Smooth muscle cell (in vitro differentiated cells): ENCODE measurements at regions not wholly inside any gene's neighbourhood (a gene's known extent, or its start where the extent isn't known, plus 50 kb on each side); places are given as distances from the start of the nearest gene placed in this dataset.
A peak's percentile ranks its signal among the peaks of the same experiment; 100 is the strongest.

Experiments
- DNase-seq: peaks from one replicate; lab custom pipeline; 2025; ENCODE audit not compliant: unreplicated experiment; lab: John Stamatoyannopoulos, UW
- H2AFZ ChIP-seq: fragments of 200-600 bp; sonication (generic); 2 replicates; pipeline ENCODE4 v1.6.0; 2016; ENCODE audit warnings: antibody characterized with exemption, low read depth, mild to moderate bottlenecking
- H3F3A ChIP-seq: fragments of 200-600 bp; sonication (generic); 2 replicates; pipeline ENCODE4 v1.6.0; 2017; ENCODE audit warnings: antibody characterized with exemption, low read depth
- H3K27ac ChIP-seq: fragments of 200-600 bp; sonication (generic); 2 replicates; pipeline ENCODE4 v1.5.1; 2016; ENCODE audit warnings: low read depth, mild to moderate bottlenecking
- H3K27me3 ChIP-seq: fragments of 200-600 bp; sonication (generic); 2 replicates; pipeline ENCODE4 v1.6.1; 2016; ENCODE audit warnings: low read depth, mild to moderate bottlenecking
- H3K36me3 ChIP-seq: fragments of 200-600 bp; sonication (generic); 2 replicates; pipeline ENCODE4 v1.5.1; 2016; ENCODE audit warnings: low read depth
- H3K4me1 ChIP-seq: fragments of 200-600 bp; sonication (generic); 2 replicates; pipeline ENCODE4 v1.5.1; 2016; ENCODE audit warnings: low read depth
- H3K4me2 ChIP-seq: fragments of 200-600 bp; sonication (generic); 2 replicates; pipeline ENCODE4 v1.6.0; 2016; ENCODE audit warnings: mild to moderate bottlenecking
- H3K4me3 ChIP-seq: fragments of 200-600 bp; sonication (generic); 2 replicates; pipeline ENCODE4 v1.5.1; 2016; ENCODE audit warnings: mild to moderate bottlenecking
- H3K79me2 ChIP-seq: fragments of 200-600 bp; sonication (generic); 2 replicates; pipeline ENCODE4 v1.6.0; 2016; ENCODE audit warnings: low read depth, mild to moderate bottlenecking
- H3K9ac ChIP-seq: fragments of 200-600 bp; sonication (generic); 2 replicates; pipeline ENCODE4 v1.6.0; 2016; ENCODE audit warnings: low read depth
- H3K9me3 ChIP-seq: fragments of 200-600 bp; sonication (generic); replicated peaks from 2 replicates; pipeline ENCODE4 v1.5.1; 2016; ENCODE audit warnings: low read depth
- H4K20me1 ChIP-seq: fragments of 200-600 bp; sonication (generic); 2 replicates; pipeline ENCODE4 v1.6.0; 2016; ENCODE audit warnings: low read depth
- WGBS: methylation state at CpG from one replicate; pipeline ENCODE4 v1.1.7; 2016; ENCODE audit warnings: low lambda C conversion rate; 5-methylcytosine and 5-hydroxymethylcytosine counted together
- TF ChIP-seq, protein P1 (sequence below): fragments of 200-600 bp; sonication (generic); IDR thresholded peaks from 2 replicates; pipeline ENCODE4 v1.5.1; 2017; ENCODE audit warnings: borderline replicate concordance, mild to moderate bottlenecking, antibody characterized with exemption; ENCODE audit not compliant: insufficient read depth, poor library complexity, severe bottlenecking

DNA sequence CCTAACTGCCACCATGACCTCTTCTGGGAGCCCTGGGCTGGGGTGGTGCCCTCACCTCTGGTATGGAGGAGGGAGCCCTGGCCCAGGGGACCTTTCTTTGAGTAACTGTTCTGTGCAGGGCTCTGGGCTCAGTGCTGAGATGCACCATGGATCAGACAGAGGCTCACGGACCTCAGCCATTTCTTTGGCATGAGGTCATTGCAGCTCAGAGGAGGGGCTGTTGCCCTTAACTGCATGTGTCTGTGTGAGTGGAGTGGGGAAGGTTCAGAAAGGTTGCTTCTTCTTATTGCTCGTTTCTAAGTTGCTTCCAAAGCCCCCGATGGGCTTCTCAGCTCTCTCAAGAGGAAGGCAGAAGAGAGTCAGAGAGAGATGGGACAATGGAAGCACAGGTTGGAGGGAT is 233.9 kb downstream of the RPS24 start:
- H3K9ac ChIP-seq = no peak overlapping the region
- no peak overlapping the region for H2AFZ ChIP-seq
- H4K20me1 ChIP-seq = no peaks in the 10 kb centered on the region
- TF ChIP-seq, protein P1, sequence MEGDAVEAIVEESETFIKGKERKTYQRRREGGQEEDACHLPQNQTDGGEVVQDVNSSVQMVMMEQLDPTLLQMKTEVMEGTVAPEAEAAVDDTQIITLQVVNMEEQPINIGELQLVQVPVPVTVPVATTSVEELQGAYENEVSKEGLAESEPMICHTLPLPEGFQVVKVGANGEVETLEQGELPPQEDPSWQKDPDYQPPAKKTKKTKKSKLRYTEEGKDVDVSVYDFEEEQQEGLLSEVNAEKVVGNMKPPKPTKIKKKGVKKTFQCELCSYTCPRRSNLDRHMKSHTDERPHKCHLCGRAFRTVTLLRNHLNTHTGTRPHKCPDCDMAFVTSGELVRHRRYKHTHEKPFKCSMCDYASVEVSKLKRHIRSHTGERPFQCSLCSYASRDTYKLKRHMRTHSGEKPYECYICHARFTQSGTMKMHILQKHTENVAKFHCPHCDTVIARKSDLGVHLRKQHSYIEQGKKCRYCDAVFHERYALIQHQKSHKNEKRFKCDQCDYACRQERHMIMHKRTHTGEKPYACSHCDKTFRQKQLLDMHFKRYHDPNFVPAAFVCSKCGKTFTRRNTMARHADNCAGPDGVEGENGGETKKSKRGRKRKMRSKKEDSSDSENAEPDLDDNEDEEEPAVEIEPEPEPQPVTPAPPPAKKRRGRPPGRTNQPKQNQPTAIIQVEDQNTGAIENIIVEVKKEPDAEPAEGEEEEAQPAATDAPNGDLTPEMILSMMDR = no peak
- H3K36me3 ChIP-seq = no peaks in the 10 kb centered on the region
- H3K27me3 ChIP-seq = no peaks in the 10 kb centered on the region
- 47% methylated on average over 3 of the region's 3 CpGs for WGBS
- no peaks in the 10 kb centered on the region for H3F3A ChIP-seq
- DNase-seq = no peak
- H3K79me2 ChIP-seq = no peaks in the 10 kb centered on the region
- no peak overlapping the region for H3K4me3 ChIP-seq
- no peak overlapping the region for H3K4me2 ChIP-seq
- H3K27ac ChIP-seq = peak overlapping the region; percentile 6
- H3K4me1 ChIP-seq = peaks cover 3% of the 10 kb centered on the region
- no peaks in the 10 kb centered on the region for H3K9me3 ChIP-seq

DNA sequence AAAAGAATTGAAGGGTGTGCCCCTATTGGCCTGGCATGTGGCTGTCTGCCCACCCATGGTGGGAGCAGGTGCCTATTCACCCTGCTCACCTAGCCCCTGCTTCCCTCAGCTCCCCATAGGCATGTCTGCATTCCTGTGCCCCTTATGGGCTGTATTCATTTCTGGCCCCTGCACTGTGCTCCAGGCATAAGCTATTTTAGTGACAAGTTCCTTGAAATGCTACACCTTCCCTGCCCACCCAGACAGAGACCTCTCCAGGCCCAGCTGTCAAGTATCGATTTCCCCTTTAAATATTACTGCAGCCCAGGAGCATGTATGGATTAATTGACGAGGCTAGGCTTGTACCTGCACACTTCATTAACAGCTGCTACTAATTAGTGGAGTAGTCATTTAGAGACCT is 235.4 kb downstream of the RPS24 start:
- no peak for DNase-seq
- Histone ChIP-seq H3K27ac (no peak overlapping the region), H3K9ac (no peak overlapping the region), H4K20me1 (no peaks in the 10 kb centered on the region), H3K9me3 (no peaks in the 10 kb centered on the region), H3K4me2 (no peak overlapping the region), H3K4me3 (no peak overlapping the region), H3K27me3 (no peaks in the 10 kb centered on the region), H3K4me1 (no peaks in the 10 kb centered on the region), H2AFZ (no peak overlapping the region), H3K79me2 (no peaks in the 10 kb centered on the region), H3F3A (no peaks in the 10 kb centered on the region), H3K36me3 (no peaks in the 10 kb centered on the region)
- WGBS = 91% methylated on average over 2 of the region's 2 CpGs
- TF ChIP-seq, protein P1 = no peak

DNA sequence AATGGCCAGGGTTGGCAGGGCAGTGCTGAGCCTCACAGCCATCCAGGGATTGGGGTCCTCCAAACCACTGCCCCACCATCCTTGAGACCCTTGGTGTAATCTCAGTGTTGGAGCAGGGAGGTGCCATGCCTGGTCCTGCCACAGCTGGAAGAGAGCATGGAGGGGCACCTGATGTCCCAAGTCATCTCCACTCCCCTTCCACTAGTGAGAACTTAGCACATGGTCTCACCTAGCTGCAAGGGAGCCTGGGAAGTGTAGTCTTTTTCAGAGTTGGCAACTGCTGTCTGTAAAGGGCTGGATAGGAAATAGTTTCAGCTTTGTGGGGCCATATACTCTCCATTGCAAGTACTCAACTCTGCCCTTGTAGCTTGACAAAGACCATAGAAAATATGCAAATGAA is 238.7 kb downstream of the RPS24 start:
- DNase-seq = no peak
- no peak overlapping the region for H3K27ac ChIP-seq
- no peak overlapping the region for H2AFZ ChIP-seq
- no peaks in the 10 kb centered on the region for H3K9me3 ChIP-seq
- H3K4me1 ChIP-seq = no peaks in the 10 kb centered on the region
- no peak overlapping the region for H3K4me3 ChIP-seq
- TF ChIP-seq, protein P1 = no peak
- no peaks in the 10 kb centered on the region for H3K36me3 ChIP-seq
- H3K79me2 ChIP-seq = no peaks in the 10 kb centered on the region
- H4K20me1 ChIP-seq = no peaks in the 10 kb centered on the region
- H3F3A ChIP-seq = no peaks in the 10 kb centered on the region
- no peaks in the 10 kb centered on the region for H3K27me3 ChIP-seq
- H3K4me2 ChIP-seq = no peak overlapping the region
- H3K9ac ChIP-seq = no peak overlapping the region

DNA sequence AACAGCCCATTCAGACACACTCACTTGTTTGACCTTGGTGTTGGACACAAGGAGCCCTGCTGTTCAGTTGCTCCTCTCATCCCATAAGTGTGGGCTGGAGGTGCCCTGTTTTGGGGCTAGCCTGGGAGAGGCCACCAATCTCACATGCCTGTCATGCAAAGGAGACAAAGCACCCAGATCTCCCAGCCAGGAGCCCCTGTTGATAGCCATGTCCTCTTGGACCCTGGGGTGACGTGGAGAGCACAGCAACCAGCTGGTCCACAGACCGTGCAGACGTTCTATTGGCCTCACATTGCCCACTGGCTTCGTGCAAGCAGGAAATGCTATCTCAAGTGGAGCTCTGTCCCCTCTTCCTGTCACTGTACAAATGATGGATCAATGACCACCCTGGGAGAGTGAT is 240.8 kb downstream of the RPS24 start:
- H4K20me1 ChIP-seq = no peaks in the 10 kb centered on the region
- H3K9me3 ChIP-seq = no peaks in the 10 kb centered on the region
- no peak overlapping the region for H3K4me2 ChIP-seq
- H3F3A ChIP-seq = no peaks in the 10 kb centered on the region
- no peaks in the 10 kb centered on the region for H3K27me3 ChIP-seq
- H3K27ac ChIP-seq = no peak overlapping the region
- no peaks in the 10 kb centered on the region for H3K36me3 ChIP-seq
- DNase-seq = no peak
- H3K79me2 ChIP-seq = no peaks in the 10 kb centered on the region
- H3K4me3 ChIP-seq = no peak overlapping the region
- H3K4me1 ChIP-seq = no peaks in the 10 kb centered on the region
- no peak overlapping the region for H2AFZ ChIP-seq
- TF ChIP-seq, protein P1 = no peak
- no peak overlapping the region for H3K9ac ChIP-seq
- WGBS = 85% methylated on average over 4 of the region's 4 CpGs
